ENCODE measurements at regions not wholly inside any gene's neighbourhood (a gene's known extent, or its start where the extent isn't known, plus 50 kb on each side); places are given as distances from the start of the nearest gene placed in this dataset.

- TF ChIP-seq EP300 (IDR thresholded peaks at IDR 0.05) = no peak
- TF ChIP-seq CTCF (IDR thresholded peaks at IDR 0.05) = no peak
Observed at GRCh38 chr11:92342886-92343285, 118.3 kb downstream of the FAT3 start.
